ENCODE measurements at regions not wholly inside any gene's neighbourhood (a gene's known extent, or its start where the extent isn't known, plus 50 kb on each side); places are given as distances from the start of the nearest gene placed in this dataset.

DNA sequence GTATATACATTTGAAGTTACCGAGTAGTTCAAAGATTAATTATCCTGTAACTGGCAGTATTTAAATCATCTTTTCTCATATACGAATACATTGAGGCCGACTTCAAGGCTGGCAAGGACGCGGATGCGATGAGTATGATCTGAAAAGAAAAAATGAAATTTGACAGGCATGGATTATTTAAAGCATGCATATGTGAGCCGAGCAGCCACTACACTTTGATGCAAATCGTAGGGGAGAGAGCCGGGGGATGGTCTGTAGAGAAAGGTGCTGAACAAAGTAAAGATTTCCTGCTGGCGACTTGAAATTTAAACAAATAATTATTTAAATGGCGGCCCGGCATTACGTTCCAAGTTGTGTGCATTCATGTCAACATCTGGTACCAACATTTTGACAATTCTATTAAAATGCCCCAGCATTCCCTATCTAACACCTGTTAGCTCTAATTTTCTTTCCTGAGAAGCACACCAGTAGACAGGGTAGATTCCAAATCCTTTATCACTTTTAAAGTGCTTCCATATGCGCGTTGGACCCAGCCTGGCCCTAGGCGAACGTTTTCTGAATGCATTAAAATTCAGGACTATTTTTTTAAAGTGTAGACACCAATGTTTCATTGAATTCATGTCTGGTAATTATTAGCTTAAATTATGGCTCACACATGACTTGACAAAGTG lies 188.7 kb downstream of the EMX2 start:
- Histone ChIP-seq H3K4me3 (no peak overlapping the region), H3K4me1 (peaks cover 0 to 11% (median 0%) of the 10 kb centered on the region in 4 donors), H3K27ac (no peak overlapping the region), H3K9me3 (no peaks in the 10 kb centered on the region), H3K36me3 (no peaks in the 10 kb centered on the region), H3K27me3 (peaks cover 0 to 37% of the 10 kb centered on the region in 2 donors)
- 60 to 66% methylated on average over 17 of the region's 17 CpGs for WGBS, 2 donors
- no peak for TF ChIP-seq EP300 (IDR thresholded peaks at IDR 0.05)
- TF ChIP-seq, protein P1, sequence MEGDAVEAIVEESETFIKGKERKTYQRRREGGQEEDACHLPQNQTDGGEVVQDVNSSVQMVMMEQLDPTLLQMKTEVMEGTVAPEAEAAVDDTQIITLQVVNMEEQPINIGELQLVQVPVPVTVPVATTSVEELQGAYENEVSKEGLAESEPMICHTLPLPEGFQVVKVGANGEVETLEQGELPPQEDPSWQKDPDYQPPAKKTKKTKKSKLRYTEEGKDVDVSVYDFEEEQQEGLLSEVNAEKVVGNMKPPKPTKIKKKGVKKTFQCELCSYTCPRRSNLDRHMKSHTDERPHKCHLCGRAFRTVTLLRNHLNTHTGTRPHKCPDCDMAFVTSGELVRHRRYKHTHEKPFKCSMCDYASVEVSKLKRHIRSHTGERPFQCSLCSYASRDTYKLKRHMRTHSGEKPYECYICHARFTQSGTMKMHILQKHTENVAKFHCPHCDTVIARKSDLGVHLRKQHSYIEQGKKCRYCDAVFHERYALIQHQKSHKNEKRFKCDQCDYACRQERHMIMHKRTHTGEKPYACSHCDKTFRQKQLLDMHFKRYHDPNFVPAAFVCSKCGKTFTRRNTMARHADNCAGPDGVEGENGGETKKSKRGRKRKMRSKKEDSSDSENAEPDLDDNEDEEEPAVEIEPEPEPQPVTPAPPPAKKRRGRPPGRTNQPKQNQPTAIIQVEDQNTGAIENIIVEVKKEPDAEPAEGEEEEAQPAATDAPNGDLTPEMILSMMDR (IDR thresholded peaks at IDR 0.05): no peak
- no peak for TF ChIP-seq POLR2A (IDR thresholded peaks at IDR 0.05)
- no peak for DNase-seq (ENCODE audit: low spot score in 2 of 2)

DNA sequence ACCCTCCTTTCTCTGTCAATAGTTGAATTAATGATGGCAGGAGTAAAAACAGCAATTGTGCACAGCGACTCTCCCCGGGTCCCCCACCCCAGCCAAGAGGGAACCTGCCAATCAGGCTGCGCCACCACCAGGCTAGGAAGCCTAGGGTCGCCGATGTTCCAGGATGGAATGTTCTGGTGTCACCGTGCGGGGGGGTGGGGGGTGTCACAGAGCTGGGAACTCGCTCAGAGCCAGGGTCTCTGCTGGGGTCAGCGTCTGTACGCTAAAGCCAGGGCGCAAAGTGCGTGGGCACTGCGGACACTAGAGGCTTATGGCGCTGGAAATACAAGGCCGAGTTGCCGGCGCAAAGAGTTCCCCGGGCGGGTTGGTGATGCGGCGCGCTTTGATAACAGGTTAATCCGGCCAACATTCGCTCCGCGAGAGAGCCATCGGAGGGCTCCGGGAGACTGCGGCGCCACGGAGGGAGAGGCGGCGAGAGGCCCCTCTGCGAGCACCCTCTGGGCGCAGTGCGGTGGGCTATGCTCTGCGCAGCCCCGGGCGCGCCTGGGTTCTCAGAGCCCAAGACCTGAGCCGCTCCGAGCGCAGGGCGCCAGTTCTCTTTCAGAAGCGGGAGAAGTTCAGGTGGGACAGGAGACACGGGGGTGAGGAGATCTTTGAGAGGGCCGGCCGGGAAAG lies 192.3 kb downstream of the EMX2 start:
- no peak overlapping the region for H3K4me3 ChIP-seq
- TF ChIP-seq, protein P1 (IDR thresholded peaks at IDR 0.05): no peak
- TF ChIP-seq POLR2A (IDR thresholded peaks at IDR 0.05) (no peak), EP300 (IDR thresholded peaks at IDR 0.05) (no peak)
- no peak overlapping the region for H3K27ac ChIP-seq
- no peaks in the 10 kb centered on the region for H3K9me3 ChIP-seq
- WGBS, 2 donors: 9 to 11% methylated on average over 15 to 33 of the region's 48 CpGs
- peaks cover 0 to 37% of the 10 kb centered on the region in 2 donors for H3K27me3 ChIP-seq
- DNase-seq (ENCODE audit: low spot score in 2 of 2): no peak
- H3K36me3 ChIP-seq: no peaks in the 10 kb centered on the region
- H3K4me1 ChIP-seq: peaks cover 0 to 11% (median 0%) of the 10 kb centered on the region in 4 donors

DNA sequence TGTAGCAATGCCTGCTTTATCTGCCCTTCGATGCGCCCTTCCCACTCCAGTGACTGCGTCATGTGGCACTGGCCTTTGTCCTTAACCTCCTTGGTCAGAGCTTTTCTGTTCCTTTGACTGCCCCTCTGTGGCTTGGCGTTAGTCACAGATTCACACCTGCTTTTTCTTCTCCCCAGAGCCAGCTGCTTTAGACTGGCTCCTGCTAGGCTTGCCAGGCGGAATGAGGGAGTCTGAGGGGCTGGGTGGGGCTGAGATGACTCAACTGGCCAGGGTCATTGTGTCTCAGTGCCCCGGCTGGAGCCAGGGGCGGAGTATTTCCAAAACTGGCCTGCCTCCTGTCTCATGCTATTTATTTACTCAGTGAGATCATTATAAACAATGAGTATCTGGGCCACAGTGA lies 194.1 kb downstream of the EMX2 start:
- no peak overlapping the region for H3K27ac ChIP-seq
- no peak overlapping the region for H3K4me3 ChIP-seq
- no peaks in the 10 kb centered on the region for H3K36me3 ChIP-seq
- WGBS, 2 donors: 66 to 73% methylated on average over 7 of the region's 7 CpGs
- no peaks in the 10 kb centered on the region for H3K9me3 ChIP-seq
- DNase-seq (ENCODE audit: low spot score in 2 of 2): no peak
- peaks cover 0 to 29% of the 10 kb centered on the region in 2 donors for H3K27me3 ChIP-seq
- TF ChIP-seq EP300 (IDR thresholded peaks at IDR 0.05) (no peak), POLR2A (IDR thresholded peaks at IDR 0.05) (no peak)
- TF ChIP-seq, protein P1 (IDR thresholded peaks at IDR 0.05): no peak
- H3K4me1 ChIP-seq: peaks cover 0 to 11% (median 0%) of the 10 kb centered on the region in 4 donors

DNA sequence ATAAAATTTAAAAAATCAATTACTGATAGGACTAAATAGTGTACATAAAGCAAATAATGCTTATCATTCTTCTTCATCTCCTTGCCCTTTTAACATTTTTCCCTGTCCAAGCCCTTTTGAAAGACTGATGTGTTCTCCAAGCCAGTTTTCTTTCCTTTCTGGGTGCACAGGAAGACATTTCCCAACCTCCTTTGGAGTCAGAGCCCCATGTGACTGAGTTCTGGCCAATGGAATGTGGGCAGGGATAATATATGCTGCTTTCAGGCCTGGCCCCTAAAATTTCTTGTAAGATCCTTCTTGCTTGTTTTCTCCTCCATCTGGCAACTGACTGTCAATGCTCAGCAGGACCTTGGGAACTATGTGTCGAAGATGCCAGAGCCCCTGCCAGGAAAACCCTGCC lies 197.5 kb downstream of the EMX2 start:
- Histone ChIP-seq H3K27me3 (peaks cover 0 to 11% of the 10 kb centered on the region in 2 donors), H3K4me3 (no peak overlapping the region), H3K36me3 (no peaks in the 10 kb centered on the region), H3K27ac (no peak overlapping the region), H3K4me1 (peaks cover 0 to 2% (median 0%) of the 10 kb centered on the region in 4 donors), H3K9me3 (no peaks in the 10 kb centered on the region)
- DNase-seq (ENCODE audit: low spot score in 2 of 2): no peak
- TF ChIP-seq EP300 (IDR thresholded peaks at IDR 0.05) (no peak), POLR2A (IDR thresholded peaks at IDR 0.05) (no peak)
- TF ChIP-seq, protein P1 (IDR thresholded peaks at IDR 0.05): no peak
- 88 to 90% methylated on average over 1 of the region's 1 CpG for WGBS, 2 donors

DNA sequence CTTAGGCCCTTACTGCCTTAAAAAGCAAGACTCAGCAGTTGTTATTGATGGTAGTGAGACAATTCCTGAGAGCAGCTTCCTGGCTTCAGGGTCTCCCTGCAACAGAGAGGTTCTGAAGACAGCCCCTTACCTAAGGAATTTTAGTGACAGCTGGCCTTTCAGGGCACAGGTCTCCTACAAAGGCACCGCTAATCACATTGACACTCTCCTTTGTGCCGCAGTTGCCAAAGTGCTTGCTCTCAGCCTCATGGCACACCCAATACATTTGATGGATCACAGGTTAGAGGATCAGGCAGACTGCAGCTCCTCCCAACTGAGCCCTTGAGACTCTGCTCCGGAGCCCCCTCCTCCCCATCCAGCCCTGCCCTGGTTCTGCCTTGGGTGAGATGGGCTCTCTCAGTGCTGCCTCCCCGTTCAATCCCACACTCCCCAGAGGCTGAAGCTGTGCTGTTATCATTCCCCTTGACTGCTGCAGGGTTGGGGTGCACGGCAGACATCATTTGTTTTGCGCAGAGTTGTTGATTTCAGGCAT lies 198.2 kb downstream of the EMX2 start:
- Histone ChIP-seq H3K9me3 (no peaks in the 10 kb centered on the region), H3K36me3 (no peaks in the 10 kb centered on the region), H3K27me3 (peaks cover 0 to 4% of the 10 kb centered on the region in 2 donors), H3K4me1 (no peaks in the 10 kb centered on the region), H3K27ac (no peak overlapping the region), H3K4me3 (no peak overlapping the region)
- no peak for TF ChIP-seq EP300 (IDR thresholded peaks at IDR 0.05)
- TF ChIP-seq, protein P1 (IDR thresholded peaks at IDR 0.05): no peak
- TF ChIP-seq POLR2A (IDR thresholded peaks at IDR 0.05): no peak
- 57 to 58% methylated on average over 6 of the region's 6 CpGs for WGBS, 2 donors
- no peak for DNase-seq (ENCODE audit: low spot score in 2 of 2)
